GM10248 (cell line): ENCODE measurements at regions not wholly inside any gene's neighbourhood (a gene's known extent, or its start where the extent isn't known, plus 50 kb on each side); places are given as distances from the start of the nearest gene placed in this dataset.
"Not testable (repeated sequence)": the region's sequence is repeated elsewhere in the genome, so short reads cannot be mapped to it uniquely, and the experiment has no call there.

ENCODE experiments used
- CTCF ChIA-PET: fragments of 300-600 bp; sonication (Branson Sonifier 250); formaldehyde crosslinking; extraction: SDS; loops from one replicate; lab custom pipeline; 2021; ENCODE audit warnings: antibody characterized with exemption; lab: Yijun Ruan, JAX
- POLR2A ChIA-PET: fragments of 350-650 bp; sonication (Branson Sonifier 250); formaldehyde crosslinking; extraction: SDS; loops from one replicate; lab custom pipeline; 2020; ENCODE audit warnings: antibody characterized with exemption; lab: Yijun Ruan, JAX
- DNase-seq: peaks from one replicate; pipeline ENCODE4 v3.0.0; 2012; ENCODE audit errors: extremely low spot score
- TF ChIP-seq, protein P1 (sequence below): IDR thresholded peaks from 2 replicates; pipeline ENCODE4 v1.5.1; 2012; ENCODE audit warnings: mild to moderate bottlenecking, low read depth; ENCODE audit errors: extremely low read depth, missing control alignments, control extremely low read depth

DNA sequence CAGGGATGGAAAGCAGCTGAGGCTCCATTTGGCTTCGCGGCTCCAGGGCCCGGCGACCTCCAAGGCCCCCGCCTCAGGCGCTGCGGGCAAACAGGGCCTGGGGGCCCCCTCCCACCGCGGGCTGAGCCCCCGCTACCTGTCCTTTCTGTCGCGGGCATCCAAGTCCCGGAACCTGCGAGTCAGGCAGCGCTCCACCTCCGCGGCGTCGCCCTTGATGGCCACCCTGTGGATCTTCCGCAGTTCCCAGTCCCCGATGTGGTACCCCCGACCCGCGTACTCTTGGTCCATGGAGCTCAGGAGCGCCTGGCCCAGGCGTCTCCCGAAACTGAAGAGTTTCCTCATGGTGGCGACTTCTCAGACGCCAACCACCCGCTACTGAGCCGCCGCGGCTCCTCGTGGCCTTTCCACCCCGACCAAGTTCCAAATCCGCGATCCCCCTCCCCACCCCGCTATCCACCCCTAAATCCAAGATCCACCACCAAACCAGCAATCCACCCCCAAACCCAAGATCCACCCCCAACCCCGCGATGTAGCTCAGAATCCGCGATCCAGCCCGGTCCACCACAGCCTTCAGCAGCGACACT is 86.5 kb upstream of the CCDC180 start:
- TF ChIP-seq, protein P1, sequence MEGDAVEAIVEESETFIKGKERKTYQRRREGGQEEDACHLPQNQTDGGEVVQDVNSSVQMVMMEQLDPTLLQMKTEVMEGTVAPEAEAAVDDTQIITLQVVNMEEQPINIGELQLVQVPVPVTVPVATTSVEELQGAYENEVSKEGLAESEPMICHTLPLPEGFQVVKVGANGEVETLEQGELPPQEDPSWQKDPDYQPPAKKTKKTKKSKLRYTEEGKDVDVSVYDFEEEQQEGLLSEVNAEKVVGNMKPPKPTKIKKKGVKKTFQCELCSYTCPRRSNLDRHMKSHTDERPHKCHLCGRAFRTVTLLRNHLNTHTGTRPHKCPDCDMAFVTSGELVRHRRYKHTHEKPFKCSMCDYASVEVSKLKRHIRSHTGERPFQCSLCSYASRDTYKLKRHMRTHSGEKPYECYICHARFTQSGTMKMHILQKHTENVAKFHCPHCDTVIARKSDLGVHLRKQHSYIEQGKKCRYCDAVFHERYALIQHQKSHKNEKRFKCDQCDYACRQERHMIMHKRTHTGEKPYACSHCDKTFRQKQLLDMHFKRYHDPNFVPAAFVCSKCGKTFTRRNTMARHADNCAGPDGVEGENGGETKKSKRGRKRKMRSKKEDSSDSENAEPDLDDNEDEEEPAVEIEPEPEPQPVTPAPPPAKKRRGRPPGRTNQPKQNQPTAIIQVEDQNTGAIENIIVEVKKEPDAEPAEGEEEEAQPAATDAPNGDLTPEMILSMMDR = no peak
- ChIA-PET POLR2A (no interaction called here), CTCF (no interaction called here)
- DNase-seq = peak; percentile 15

DNA sequence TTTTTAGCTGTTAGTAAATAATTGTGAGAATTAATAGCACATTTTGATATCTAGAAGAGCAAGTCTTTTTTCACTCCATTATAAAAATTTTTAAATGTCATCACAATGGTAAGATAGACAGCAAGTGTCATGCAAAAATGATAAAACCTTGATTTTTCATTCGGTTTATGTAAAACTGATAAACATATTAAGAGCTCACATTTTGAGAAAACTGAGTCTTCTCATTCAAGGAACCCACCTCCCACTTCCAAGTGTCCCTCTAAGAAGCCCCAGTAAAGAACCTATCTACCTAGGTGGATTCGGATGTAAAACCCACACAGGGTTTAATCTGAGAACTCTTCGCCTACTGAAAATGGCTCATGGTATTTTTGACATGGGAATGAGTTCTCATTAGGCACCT is 87.1 kb upstream of the CCDC180 start:
- POLR2A ChIA-PET, CTCF ChIA-PET, DNase-seq: not testable (repeated sequence)

DNA sequence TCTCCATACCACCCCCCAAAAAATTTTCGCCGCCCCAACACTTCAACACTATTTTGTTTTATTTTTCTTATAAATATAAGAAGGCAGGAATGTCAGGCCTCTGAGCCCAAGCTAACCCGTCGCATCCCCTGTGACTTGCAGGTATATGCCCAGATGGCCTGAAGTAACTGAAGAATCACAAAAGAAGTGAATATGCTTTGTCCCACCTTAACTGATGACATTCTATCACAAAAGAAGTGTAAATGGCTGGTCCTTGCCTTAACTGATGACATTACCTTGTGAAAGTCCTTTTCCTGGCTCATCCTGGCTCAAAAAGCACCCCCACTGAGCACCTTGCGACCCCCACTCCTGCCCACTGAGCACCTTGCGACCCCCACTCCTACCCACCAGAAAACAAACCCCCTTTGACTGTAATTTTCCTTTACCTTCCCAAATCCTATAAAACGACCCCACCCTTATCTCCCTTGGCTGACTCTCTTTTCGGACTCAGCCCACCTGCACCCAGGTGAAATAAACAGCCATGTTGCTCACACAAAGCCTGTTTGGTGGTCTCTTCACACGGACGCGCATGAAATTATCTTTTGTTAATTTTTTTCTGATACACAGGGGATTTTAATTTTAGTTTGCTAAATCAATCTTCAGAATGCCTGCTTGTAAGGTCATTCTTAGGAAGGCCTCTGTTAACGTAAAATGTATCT is 87.9 kb upstream of the CCDC180 start:
- POLR2A ChIA-PET, DNase-seq, CTCF ChIA-PET: not testable (repeated sequence)

DNA sequence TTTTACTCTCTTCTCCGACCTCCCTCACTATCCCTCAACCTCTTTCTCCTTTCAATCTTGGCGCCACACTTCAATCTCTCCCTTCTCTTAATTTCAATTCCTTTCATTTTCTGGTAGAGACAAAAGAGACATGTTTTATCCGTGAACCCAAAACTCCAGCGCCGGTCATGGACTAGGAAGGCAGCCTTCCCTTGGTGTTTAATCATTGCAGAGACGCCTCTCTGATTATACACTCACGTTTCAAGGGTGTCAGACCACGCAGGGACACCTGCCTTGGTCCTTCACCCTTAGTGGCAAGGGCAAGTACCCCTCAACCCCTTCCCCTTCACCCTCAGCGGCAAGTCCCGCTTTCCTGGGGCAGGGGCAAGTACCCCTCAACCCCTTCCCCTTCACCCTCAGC is 92.3 kb upstream of the CCDC180 start:
- CTCF ChIA-PET, POLR2A ChIA-PET, DNase-seq: not testable (repeated sequence)

DNA sequence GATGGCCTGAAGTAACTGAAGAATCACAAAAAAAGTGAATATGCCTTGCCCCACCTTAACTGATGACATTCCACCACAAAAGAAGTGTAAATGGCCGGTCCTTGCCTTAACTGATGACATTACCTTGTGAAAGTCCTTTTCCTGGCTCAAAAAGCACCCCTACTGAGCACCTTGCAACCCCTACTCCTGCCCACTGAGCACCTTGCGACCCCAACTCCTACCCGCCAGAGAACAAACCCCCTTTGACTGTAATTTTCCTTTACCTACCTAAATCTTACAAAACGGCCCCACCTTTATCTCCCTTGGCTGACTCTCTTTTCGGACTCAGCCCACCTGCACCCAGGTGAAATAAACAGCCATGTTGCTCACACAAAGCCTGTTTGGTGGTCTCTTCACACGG is 92.9 kb upstream of the CCDC180 start:
- POLR2A ChIA-PET, CTCF ChIA-PET, DNase-seq: not testable (repeated sequence)

DNA sequence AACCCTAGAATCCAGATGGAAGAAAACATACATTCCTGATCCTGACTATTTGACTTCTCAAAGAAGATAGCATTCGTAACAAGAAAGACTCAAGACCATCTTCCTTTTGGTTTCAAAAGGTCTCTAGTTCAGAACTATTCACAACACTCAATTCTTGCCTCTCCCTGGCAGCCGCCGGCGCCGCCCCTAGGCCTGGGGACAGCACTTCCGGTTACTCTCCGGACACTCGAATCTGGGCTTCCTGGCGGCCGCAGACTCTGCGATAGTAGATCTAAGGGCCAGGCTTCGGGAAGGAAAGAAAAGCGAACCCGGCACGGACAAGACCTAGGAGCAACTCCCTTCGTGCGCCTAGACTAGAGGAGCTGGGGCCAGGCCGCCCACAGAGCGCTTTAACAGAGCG is 107.8 kb upstream of the CCDC180 start:
- CTCF ChIA-PET, DNase-seq, POLR2A ChIA-PET: not testable (repeated sequence)

DNA sequence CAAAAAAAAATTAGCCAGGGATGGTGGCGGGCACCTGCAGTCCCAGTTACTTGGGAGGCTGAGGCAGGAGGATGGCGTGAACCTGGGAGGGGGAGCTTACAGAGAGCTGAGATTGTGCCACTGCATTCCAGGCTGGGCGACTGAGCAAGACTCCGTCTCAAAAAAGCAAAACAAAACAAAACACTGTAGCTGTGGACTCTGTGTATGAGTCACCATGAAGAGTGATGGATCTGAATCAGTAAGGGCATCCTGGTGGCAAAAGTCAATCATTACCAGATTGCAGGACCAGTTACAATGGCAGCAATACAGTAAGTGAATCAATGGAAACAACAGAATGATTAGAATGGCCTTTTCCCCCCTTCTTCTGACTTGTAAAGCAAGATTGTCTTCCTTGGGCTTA is 113.7 kb upstream of the CCDC180 start:
- POLR2A ChIA-PET, CTCF ChIA-PET, DNase-seq: not testable (repeated sequence)

DNA sequence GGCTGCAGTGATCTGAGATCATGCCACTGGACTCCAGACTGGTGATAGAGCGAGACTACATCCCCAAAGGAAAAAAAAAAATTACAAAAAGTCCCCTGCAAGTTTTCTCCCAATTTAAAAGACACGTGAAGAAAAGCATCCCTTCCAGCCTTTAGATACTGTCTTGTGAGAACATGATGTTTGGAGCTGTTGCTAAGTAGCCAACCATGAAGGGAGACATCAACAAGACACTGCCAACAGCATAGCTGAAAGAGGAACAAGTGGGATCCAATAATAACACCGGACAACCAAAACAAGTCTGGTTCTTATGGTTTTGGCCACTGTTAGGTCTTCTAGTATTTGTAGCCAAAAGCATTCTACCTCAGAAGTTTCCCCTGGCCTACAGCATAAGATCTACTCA is 118.9 kb upstream of the CCDC180 start:
- TF ChIP-seq, protein P1 = no peak
- ChIA-PET CTCF (no interaction called here), POLR2A (no interaction called here)
- DNase-seq = no peak

DNA sequence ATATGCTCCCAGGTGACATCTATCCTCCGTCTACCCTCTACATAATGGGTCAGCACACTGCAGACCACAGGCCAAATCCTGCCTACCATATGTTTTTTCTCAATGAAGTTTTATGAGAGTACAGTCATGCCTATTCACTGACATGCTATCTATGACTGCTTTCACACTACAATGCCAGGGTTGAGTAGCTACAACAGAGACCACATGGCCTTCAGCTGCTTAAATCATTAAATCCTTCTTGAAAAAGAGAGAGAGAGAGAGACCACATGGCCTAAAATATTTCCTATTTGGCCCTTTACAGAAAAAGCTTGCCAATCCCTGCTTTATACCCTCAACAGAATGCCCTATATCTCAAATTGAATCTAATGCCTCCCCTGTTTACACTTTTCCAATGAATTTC is 119.8 kb upstream of the CCDC180 start:
- CTCF ChIA-PET = interaction anchor here (1.9 kb wide), 1 partner anchor 23 kb away, joined by 4 read pairs; no protein-coding TSS in a partner anchor
- DNase-seq, POLR2A ChIA-PET: not testable (repeated sequence)

DNA sequence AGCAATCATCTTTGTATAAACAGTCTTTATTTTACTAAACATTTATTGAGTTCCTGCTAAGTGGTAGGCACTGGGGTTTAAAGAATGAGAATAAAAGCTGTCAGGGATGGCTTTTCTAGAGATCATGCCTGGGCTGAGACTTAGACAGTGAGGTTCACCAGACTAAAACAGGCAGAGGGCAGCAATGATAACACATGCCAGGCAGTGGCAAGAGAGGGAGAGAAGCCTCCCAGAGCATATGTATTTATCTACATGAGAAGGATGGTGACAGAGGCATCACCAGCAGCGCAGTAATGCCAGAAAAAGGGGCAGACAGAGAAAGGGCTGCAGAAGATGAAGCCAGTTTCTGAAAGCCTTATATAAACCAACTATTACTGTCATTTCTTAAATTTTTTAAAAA is 121.0 kb upstream of the CCDC180 start:
- POLR2A ChIA-PET = no interaction called here

DNA sequence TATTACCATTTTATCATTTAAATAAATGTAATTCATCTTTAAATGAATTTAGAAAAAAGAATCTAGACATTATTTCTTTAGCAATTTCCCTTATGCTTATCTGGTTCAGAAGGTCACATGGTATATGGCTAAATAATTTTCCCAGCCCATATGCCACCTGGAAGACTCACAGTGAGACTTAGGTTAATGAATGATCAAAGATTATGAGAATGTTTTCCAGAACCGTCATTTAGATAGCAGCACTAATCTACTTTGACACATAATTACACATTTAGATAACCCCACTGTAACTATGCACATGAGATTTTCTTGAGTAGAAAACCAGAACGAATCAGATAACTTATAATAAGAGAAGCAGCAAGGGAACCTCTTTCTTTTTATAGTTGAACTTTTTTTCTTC is 124.9 kb upstream of the CCDC180 start:
- CTCF ChIA-PET, DNase-seq, POLR2A ChIA-PET: not testable (repeated sequence)

More for the DNA sequence above, 121.0 kb upstream of the CCDC180 start:
- CTCF ChIA-PET = interaction anchor here (1.9 kb wide), 1 partner anchor 22 kb away, joined by 4 read pairs; no protein-coding TSS in a partner anchor
- TF ChIP-seq, protein P1 = no peak
- DNase-seq = no peak
